ENCODE measurements at regions not wholly inside any gene's neighbourhood (a gene's known extent, or its start where the extent isn't known, plus 50 kb on each side); places are given as distances from the start of the nearest gene placed in this dataset.

GRCh38 chr5:68387074-68387796, 171.7 kb downstream of the PIK3R1 start:
- no peak overlapping the region for H3K4me3 ChIP-seq (ENCODE audit: low read depth in 1 of 2, low read length in 2 of 2)
- no peaks in the 10 kb centered on the region for H3K36me3 ChIP-seq (ENCODE audit: insufficient read depth, low read length)
- no peaks in the 10 kb centered on the region for H3K9me3 ChIP-seq (ENCODE audit: insufficient read depth, low read length, severe bottlenecking)
- no peaks in the 10 kb centered on the region for H3K4me1 ChIP-seq (ENCODE audit: insufficient read depth, low read length)
- DNase-seq: no peak
- no peak for ATAC-seq (ENCODE audit: insufficient read depth, low read depth)
- H3K27ac ChIP-seq (ENCODE audit: low read length): no peak overlapping the region
- no peak overlapping the region for H3K9ac ChIP-seq (ENCODE audit: low read depth, low read length)
- no peak overlapping the region for H2AFZ ChIP-seq (ENCODE audit: low read depth, low read length)
- H3K4me2 ChIP-seq (ENCODE audit: insufficient read depth, low read length): no peak overlapping the region
- TF ChIP-seq, protein P1, sequence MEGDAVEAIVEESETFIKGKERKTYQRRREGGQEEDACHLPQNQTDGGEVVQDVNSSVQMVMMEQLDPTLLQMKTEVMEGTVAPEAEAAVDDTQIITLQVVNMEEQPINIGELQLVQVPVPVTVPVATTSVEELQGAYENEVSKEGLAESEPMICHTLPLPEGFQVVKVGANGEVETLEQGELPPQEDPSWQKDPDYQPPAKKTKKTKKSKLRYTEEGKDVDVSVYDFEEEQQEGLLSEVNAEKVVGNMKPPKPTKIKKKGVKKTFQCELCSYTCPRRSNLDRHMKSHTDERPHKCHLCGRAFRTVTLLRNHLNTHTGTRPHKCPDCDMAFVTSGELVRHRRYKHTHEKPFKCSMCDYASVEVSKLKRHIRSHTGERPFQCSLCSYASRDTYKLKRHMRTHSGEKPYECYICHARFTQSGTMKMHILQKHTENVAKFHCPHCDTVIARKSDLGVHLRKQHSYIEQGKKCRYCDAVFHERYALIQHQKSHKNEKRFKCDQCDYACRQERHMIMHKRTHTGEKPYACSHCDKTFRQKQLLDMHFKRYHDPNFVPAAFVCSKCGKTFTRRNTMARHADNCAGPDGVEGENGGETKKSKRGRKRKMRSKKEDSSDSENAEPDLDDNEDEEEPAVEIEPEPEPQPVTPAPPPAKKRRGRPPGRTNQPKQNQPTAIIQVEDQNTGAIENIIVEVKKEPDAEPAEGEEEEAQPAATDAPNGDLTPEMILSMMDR (IDR thresholded peaks at IDR 0.05; ENCODE audit: borderline replicate concordance, extremely low read depth, low read length, poor library complexity, severe bottlenecking): no peak
- no peak for TF ChIP-seq EZH2 (IDR thresholded peaks at IDR 0.05; ENCODE audit: borderline replicate concordance, low read depth, low read length, severe bottlenecking)
- no peaks in the 10 kb centered on the region for H4K20me1 ChIP-seq (ENCODE audit: insufficient read depth, low read length)
- H3K79me2 ChIP-seq (ENCODE audit: insufficient read depth, low read length): no peaks in the 10 kb centered on the region
- H3K27me3 ChIP-seq (ENCODE audit: insufficient read depth, low read length, poor library complexity): no peaks in the 10 kb centered on the region

GRCh38 chr5:68389618-68390017, 174.1 kb downstream of the PIK3R1 start:
- DNase-seq (no peak), ATAC-seq (ENCODE audit: insufficient read depth, low read depth) (no peak)
- Histone ChIP-seq H4K20me1 (ENCODE audit: insufficient read depth, low read length) (no peaks in the 10 kb centered on the region), H3K79me2 (ENCODE audit: insufficient read depth, low read length) (no peaks in the 10 kb centered on the region), H3K9ac (ENCODE audit: low read depth, low read length) (no peak overlapping the region), H3K4me1 (ENCODE audit: insufficient read depth, low read length) (peaks cover 8% of the 10 kb centered on the region), H3K27ac (ENCODE audit: low read length) (no peak overlapping the region), H3K4me2 (ENCODE audit: insufficient read depth, low read length) (no peak overlapping the region), H3K4me3 (ENCODE audit: low read depth in 1 of 2, low read length in 2 of 2) (no peak overlapping the region), H3K9me3 (ENCODE audit: insufficient read depth, low read length, severe bottlenecking) (no peaks in the 10 kb centered on the region), H3K27me3 (ENCODE audit: insufficient read depth, low read length, poor library complexity) (no peaks in the 10 kb centered on the region), H2AFZ (ENCODE audit: low read depth, low read length) (no peak overlapping the region), H3K36me3 (ENCODE audit: insufficient read depth, low read length) (no peaks in the 10 kb centered on the region)
- no peak for TF ChIP-seq EZH2 (IDR thresholded peaks at IDR 0.05; ENCODE audit: borderline replicate concordance, low read depth, low read length, severe bottlenecking)
- TF ChIP-seq, protein P1 (IDR thresholded peaks at IDR 0.05; ENCODE audit: borderline replicate concordance, extremely low read depth, low read length, poor library complexity, severe bottlenecking): no peak

DNA sequence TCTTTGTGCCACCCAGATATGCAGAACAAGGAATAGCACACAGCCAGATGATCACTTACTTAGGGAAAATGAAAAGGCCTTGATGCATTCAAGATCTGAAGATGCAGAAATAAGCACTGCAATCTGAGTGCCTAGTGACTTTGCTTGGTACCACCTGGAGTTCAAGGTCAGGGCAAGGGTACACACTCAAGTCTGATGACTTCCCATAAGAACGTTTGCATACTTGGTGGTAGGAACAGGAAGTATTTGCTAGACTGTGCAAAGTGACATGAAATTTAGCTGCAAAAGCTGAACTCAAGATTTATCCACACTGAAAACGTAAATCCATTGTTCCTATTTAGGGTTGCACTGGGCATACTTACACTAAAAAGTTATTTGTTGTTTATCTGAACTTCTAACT, 177.1 kb downstream of the PIK3R1 start:
- Histone ChIP-seq H3K36me3 (ENCODE audit: insufficient read depth, low read length) (no peaks in the 10 kb centered on the region), H3K9ac (ENCODE audit: low read depth, low read length) (no peak overlapping the region), H3K9me3 (ENCODE audit: insufficient read depth, low read length, severe bottlenecking) (peaks cover under 1% of the 10 kb centered on the region), H3K4me1 (ENCODE audit: insufficient read depth, low read length) (peaks cover 8% of the 10 kb centered on the region), H3K4me3 (ENCODE audit: low read depth in 1 of 2, low read length in 2 of 2) (no peak overlapping the region), H3K79me2 (ENCODE audit: insufficient read depth, low read length) (no peaks in the 10 kb centered on the region), H3K4me2 (ENCODE audit: insufficient read depth, low read length) (no peak overlapping the region), H3K27me3 (ENCODE audit: insufficient read depth, low read length, poor library complexity) (no peaks in the 10 kb centered on the region), H2AFZ (ENCODE audit: low read depth, low read length) (peak overlapping the region; percentile 11; the same call in 1 of the 2 replicates), H4K20me1 (ENCODE audit: insufficient read depth, low read length) (no peaks in the 10 kb centered on the region), H3K27ac (ENCODE audit: low read length) (no peak overlapping the region)
- no peak for DNase-seq
- TF ChIP-seq, protein P1 (IDR thresholded peaks at IDR 0.05; ENCODE audit: borderline replicate concordance, extremely low read depth, low read length, poor library complexity, severe bottlenecking): no peak
- TF ChIP-seq EZH2 (IDR thresholded peaks at IDR 0.05; ENCODE audit: borderline replicate concordance, low read depth, low read length, severe bottlenecking): no peak
- ATAC-seq (ENCODE audit: insufficient read depth, low read depth): peak; percentile 75

Measured in DND-41 (cell line).